Karpas-422 (cell line): ENCODE measurements at regions not wholly inside any gene's neighbourhood (a gene's known extent, or its start where the extent isn't known, plus 50 kb on each side); places are given as distances from the start of the nearest gene placed in this dataset.

Source experiments
- DNase-seq: peaks from one replicate; pipeline ENCODE4 v3.0.0-alpha.2; 2015
- H2AFZ ChIP-seq: fragments of 200-600 bp; sonication (generic); 2 replicates; pipeline ENCODE4 v1.6.1; 2014; ENCODE audit warnings: antibody characterized with exemption, low read length, mixed read lengths
- H3K27ac ChIP-seq: fragments of 200-600 bp; sonication (generic); 2 replicates; pipeline ENCODE4 v1.5.1; 2014; ENCODE audit warnings: mild to moderate bottlenecking, low read length, moderate library complexity
- H3K27me3 ChIP-seq: fragments of 200-600 bp; sonication (generic); 2 replicates; pipeline ENCODE4 v1.6.1; 2014; ENCODE audit warnings: low read length, mixed read lengths
- H3K36me3 ChIP-seq: fragments of 200-600 bp; sonication (generic); 2 replicates; pipeline ENCODE4 v1.6.1; 2014; ENCODE audit warnings: low read length, mixed read lengths; ENCODE audit not compliant: insufficient read depth
- H3K4me1 ChIP-seq: fragments of 200-600 bp; sonication (generic); 2 replicates; pipeline ENCODE4 v1.6.1; 2014; ENCODE audit warnings: mild to moderate bottlenecking, low read length, mixed read lengths
- H3K4me2 ChIP-seq: fragments of 200-600 bp; sonication (generic); 2 replicates; pipeline ENCODE4 v1.6.1; 2014; ENCODE audit warnings: low read length, low read depth, mild to moderate bottlenecking; ENCODE audit not compliant: poor library complexity, severe bottlenecking
- H3K4me3 ChIP-seq: fragments of 200-600 bp; sonication (generic); 2 replicates; pipeline ENCODE4 v1.5.1; 2014; ENCODE audit warnings: mild to moderate bottlenecking, antibody characterized with exemption, low read length, mixed read lengths
- H3K79me2 ChIP-seq: fragments of 200-600 bp; sonication (generic); 2 replicates; pipeline ENCODE4 v1.6.1; 2014; ENCODE audit warnings: mild to moderate bottlenecking, low read length, mixed read lengths
- H3K9ac ChIP-seq: fragments of 200-600 bp; sonication (generic); 2 replicates; pipeline ENCODE4 v1.6.0; 2014; ENCODE audit warnings: low read length
- H3K9me2 ChIP-seq: fragments of 200-600 bp; sonication (generic), shearing (Covaris generic); replicated peaks from 2 replicates; pipeline ENCODE4 v1.6.0; 2014; ENCODE audit warnings: mild to moderate bottlenecking, low read length, moderate library complexity; ENCODE audit not compliant: insufficient read depth
- H3K9me3 ChIP-seq: fragments of 300-700, 200-600 bp; sonication (generic); 2 replicates; pipeline ENCODE4 v1.6.1; 2014; ENCODE audit warnings: low read length, mixed read lengths
- H4K20me1 ChIP-seq: fragments of 200-600 bp; sonication (generic); 2 replicates; pipeline ENCODE4 v1.6.1; 2014; ENCODE audit warnings: mild to moderate bottlenecking, antibody characterized with exemption, low read length, low read depth; ENCODE audit not compliant: insufficient read depth

DNA sequence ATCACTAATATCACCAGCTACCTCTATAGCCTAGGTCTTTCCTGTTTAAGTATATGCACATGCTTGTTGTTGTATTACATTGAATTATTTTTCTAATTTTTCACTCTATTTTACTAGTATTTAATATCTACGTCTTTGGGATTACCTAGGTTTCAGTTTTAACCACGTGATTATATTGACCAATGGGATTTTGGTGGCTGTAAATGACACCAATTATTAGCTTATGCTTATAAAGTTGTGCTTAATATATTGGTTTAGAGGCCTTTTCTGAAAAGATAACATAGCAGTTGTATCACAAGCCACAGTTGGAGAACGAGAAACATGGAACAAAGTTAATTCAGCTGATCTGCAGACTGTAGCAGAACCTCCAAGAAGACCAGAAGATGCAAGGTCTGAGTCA, 104.8 kb upstream of the PRDM9 start:
- Histone ChIP-seq H3K4me3 (no peak overlapping the region), H3K4me1 (no peaks in the 10 kb centered on the region), H3K4me2 (no peak overlapping the region), H3K9me2 (no peaks in the 10 kb centered on the region), H2AFZ (no peak overlapping the region), H4K20me1 (no peaks in the 10 kb centered on the region), H3K9ac (no peak overlapping the region), H3K27me3 (no peaks in the 10 kb centered on the region), H3K9me3 (peaks cover 12% of the 10 kb centered on the region), H3K79me2 (no peaks in the 10 kb centered on the region), H3K27ac (no peak overlapping the region), H3K36me3 (no peaks in the 10 kb centered on the region)
- no peak for DNase-seq

DNA sequence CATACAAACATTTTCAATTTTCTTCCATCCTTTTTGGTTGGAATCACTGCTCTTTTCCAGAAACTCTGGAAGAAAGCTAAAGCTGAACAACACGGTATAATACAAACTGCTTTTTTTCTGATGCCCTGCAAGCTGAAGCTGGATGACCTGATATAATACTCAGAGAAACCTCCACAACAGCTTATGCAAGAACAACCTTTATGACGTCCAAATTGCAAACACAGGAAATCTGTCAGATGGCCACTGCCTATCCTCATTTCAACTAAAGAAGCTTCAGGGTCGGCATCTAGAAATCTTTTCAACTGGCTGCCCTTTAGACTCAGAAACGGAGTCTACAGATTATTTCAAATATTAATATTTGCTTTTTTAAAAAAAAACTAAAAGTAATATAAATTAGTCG, 106.5 kb upstream of the PRDM9 start:
- no peak overlapping the region for H3K9ac ChIP-seq
- H2AFZ ChIP-seq: no peak overlapping the region
- H3K36me3 ChIP-seq: no peaks in the 10 kb centered on the region
- H3K9me3 ChIP-seq: peaks cover 9% of the 10 kb centered on the region
- no peak for DNase-seq
- H4K20me1 ChIP-seq: no peaks in the 10 kb centered on the region
- no peaks in the 10 kb centered on the region for H3K79me2 ChIP-seq
- H3K9me2 ChIP-seq: no peaks in the 10 kb centered on the region
- H3K27me3 ChIP-seq: no peaks in the 10 kb centered on the region
- no peak overlapping the region for H3K27ac ChIP-seq
- H3K4me3 ChIP-seq: no peak overlapping the region
- H3K4me1 ChIP-seq: no peaks in the 10 kb centered on the region
- no peak overlapping the region for H3K4me2 ChIP-seq

- H3K27me3 ChIP-seq: no peaks in the 10 kb centered on the region
- no peak overlapping the region for H2AFZ ChIP-seq
- H3K79me2 ChIP-seq: no peaks in the 10 kb centered on the region
- no peaks in the 10 kb centered on the region for H4K20me1 ChIP-seq
- no peaks in the 10 kb centered on the region for H3K4me1 ChIP-seq
- no peak for DNase-seq
- H3K9me2 ChIP-seq: no peaks in the 10 kb centered on the region
- H3K36me3 ChIP-seq: no peaks in the 10 kb centered on the region
- no peak overlapping the region for H3K9ac ChIP-seq
- no peak overlapping the region for H3K27ac ChIP-seq
- H3K4me2 ChIP-seq: no peak overlapping the region
- no peak overlapping the region for H3K4me3 ChIP-seq
- H3K9me3 ChIP-seq: peaks cover 6% of the 10 kb centered on the region
These were observed 111.1 kb upstream of the PRDM9 start for GRCh38 chr5:23396346-23396745.

DNA sequence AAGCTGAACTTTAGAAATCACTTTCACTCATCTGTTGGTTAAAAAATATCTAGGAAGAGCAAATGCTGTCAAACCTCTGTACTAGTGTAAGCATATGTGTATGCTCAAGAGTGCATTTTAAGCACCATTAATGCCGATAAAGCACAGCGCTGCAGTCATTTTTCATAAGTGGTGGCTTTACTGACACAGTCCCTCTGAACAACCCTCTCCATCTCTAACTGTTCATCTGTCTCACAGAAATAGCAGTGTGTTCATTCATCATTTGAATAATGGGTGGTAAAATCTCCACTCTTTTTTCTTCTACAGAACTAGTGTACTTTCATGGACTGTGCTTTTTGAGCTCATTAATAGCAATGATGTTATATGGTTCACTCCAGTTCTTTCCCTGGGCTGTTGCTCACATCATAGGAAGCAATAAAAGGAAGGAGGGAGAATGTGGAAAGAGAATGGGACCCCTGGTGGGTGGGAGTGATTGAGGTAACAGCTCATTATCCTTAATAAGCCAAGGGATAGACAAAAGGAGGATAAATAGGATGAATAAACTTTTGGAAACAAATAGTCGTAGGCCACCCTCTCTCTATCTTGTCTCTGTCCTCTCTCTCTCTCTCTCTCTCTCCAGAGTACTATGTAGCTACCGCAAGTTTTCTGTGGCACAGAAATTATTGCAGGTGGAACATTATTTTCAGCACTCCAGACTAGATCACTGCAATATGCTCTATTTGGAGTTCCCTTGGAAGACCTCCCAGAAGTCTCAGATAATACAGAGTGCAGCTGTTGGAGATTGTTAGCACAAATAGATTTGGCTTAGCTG, 117.9 kb upstream of the PRDM9 start:
- Histone ChIP-seq H3K36me3 (no peaks in the 10 kb centered on the region), H3K9ac (no peak overlapping the region), H3K9me2 (no peaks in the 10 kb centered on the region), H3K4me2 (no peak overlapping the region), H3K79me2 (no peaks in the 10 kb centered on the region), H3K27ac (no peak overlapping the region), H3K9me3 (no peaks in the 10 kb centered on the region), H3K27me3 (no peaks in the 10 kb centered on the region), H3K4me1 (no peaks in the 10 kb centered on the region), H2AFZ (no peak overlapping the region), H4K20me1 (no peaks in the 10 kb centered on the region), H3K4me3 (no peak overlapping the region)
- no peak for DNase-seq

DNA sequence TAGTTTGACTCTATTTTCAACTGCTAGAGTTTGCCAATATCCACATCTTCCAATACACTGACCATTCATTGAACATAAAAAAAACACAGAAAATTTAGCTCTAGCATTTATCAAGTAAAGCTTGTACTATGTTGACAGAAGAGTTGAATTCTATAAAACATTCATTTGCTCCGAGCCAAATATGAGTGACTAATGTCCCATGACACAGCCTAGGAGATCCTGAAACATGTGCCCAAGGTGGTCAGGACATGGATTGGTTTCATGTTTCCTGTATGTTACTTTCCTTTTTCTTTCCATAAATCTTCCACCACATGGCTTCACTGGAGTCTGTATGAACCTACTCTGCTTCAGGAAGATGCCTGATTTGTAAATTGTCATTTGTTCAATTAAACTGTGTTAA, 122.4 kb upstream of the PRDM9 start:
- Histone ChIP-seq H3K27ac (no peak overlapping the region), H3K9me2 (no peaks in the 10 kb centered on the region), H2AFZ (no peak overlapping the region), H3K27me3 (no peaks in the 10 kb centered on the region), H3K4me2 (no peak overlapping the region), H3K36me3 (no peaks in the 10 kb centered on the region), H3K4me1 (no peaks in the 10 kb centered on the region), H4K20me1 (no peaks in the 10 kb centered on the region), H3K9ac (no peak overlapping the region), H3K9me3 (no peaks in the 10 kb centered on the region), H3K79me2 (no peaks in the 10 kb centered on the region), H3K4me3 (no peak overlapping the region)
- no peak for DNase-seq

DNA sequence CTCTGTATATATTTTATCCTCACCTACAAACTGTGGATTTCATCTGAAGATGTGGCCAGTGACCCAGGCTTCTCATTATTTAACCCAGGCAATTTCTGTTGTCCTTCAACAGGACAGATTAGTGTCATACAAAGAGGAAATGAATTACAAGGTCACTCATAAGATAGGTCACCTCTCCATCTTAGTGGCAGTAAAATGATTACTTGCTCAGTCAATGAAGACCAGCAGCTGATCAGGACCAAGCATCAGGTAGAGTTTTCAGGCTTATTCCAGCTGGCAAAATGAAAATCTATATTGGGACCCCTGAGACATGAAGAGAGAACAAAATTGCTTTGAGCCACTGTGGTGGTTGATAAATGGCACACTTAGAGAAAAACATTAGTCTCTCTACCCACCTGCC, 135.2 kb upstream of the PRDM9 start:
- no peaks in the 10 kb centered on the region for H3K79me2 ChIP-seq
- no peaks in the 10 kb centered on the region for H3K9me3 ChIP-seq
- no peak overlapping the region for H2AFZ ChIP-seq
- DNase-seq: no peak
- no peak overlapping the region for H3K9ac ChIP-seq
- no peaks in the 10 kb centered on the region for H3K4me1 ChIP-seq
- H3K9me2 ChIP-seq: no peaks in the 10 kb centered on the region
- no peaks in the 10 kb centered on the region for H4K20me1 ChIP-seq
- H3K27me3 ChIP-seq: no peaks in the 10 kb centered on the region
- H3K36me3 ChIP-seq: no peaks in the 10 kb centered on the region
- H3K4me3 ChIP-seq: no peak overlapping the region
- H3K27ac ChIP-seq: no peak overlapping the region
- H3K4me2 ChIP-seq: no peak overlapping the region

DNA sequence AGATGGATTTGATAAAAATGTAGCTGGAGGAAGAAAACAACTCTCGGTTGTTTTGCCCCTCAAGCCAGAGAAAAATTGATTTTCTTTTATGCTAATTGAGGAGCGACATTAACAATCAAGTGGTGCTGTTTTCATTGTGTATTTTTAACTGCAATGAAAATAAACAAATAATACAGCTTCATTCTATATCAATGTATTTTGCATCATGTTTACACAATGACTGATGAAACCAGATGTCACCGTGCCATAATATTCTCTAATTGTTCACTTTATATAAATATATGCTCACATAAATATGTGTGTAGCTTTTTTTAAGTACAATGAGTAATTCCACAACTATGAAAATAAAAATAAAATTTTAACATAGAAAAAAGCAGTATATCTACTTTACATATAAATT, 139.0 kb upstream of the PRDM9 start:
- H3K36me3 ChIP-seq: no peaks in the 10 kb centered on the region
- H3K4me2 ChIP-seq: no peak overlapping the region
- H3K27me3 ChIP-seq: no peaks in the 10 kb centered on the region
- H3K9ac ChIP-seq: no peak overlapping the region
- no peaks in the 10 kb centered on the region for H4K20me1 ChIP-seq
- H2AFZ ChIP-seq: no peak overlapping the region
- H3K27ac ChIP-seq: no peak overlapping the region
- DNase-seq: no peak
- no peaks in the 10 kb centered on the region for H3K4me1 ChIP-seq
- no peaks in the 10 kb centered on the region for H3K9me3 ChIP-seq
- peaks cover 2% of the 10 kb centered on the region; the same call in 1 of the 2 replicates for H3K9me2 ChIP-seq
- no peaks in the 10 kb centered on the region for H3K79me2 ChIP-seq
- no peak overlapping the region for H3K4me3 ChIP-seq

DNA sequence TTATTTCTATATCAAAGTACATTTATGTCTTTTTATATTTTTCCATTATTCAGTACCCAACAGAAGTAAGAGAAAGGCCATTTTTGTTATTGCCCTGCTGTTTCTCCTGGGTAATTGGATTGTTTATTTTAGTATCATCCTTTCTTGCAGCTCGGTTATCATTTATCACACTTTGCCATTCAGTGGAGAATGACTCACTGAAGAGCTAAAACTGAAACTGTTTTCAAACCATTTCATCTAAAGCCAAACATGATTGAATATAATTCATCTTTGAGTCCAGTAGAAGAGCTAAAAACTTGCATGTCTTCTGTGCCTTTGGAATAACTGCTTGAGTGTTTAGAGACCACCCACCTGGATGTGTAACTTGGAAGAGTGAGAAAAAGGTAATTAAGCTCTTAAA, 139.5 kb upstream of the PRDM9 start:
- no peak overlapping the region for H3K27ac ChIP-seq
- H3K4me3 ChIP-seq: no peak overlapping the region
- no peak for DNase-seq
- H3K4me1 ChIP-seq: no peaks in the 10 kb centered on the region
- no peaks in the 10 kb centered on the region for H3K9me3 ChIP-seq
- no peaks in the 10 kb centered on the region for H4K20me1 ChIP-seq
- no peak overlapping the region for H3K4me2 ChIP-seq
- H3K27me3 ChIP-seq: no peaks in the 10 kb centered on the region
- H2AFZ ChIP-seq: no peak overlapping the region
- no peaks in the 10 kb centered on the region for H3K36me3 ChIP-seq
- H3K9me2 ChIP-seq: peaks cover 2% of the 10 kb centered on the region; the same call in 1 of the 2 replicates
- no peak overlapping the region for H3K9ac ChIP-seq
- no peaks in the 10 kb centered on the region for H3K79me2 ChIP-seq
